ENCODE measurements at regions not wholly inside any gene's neighbourhood (a gene's known extent, or its start where the extent isn't known, plus 50 kb on each side); places are given as distances from the start of the nearest gene placed in this dataset.

DNA sequence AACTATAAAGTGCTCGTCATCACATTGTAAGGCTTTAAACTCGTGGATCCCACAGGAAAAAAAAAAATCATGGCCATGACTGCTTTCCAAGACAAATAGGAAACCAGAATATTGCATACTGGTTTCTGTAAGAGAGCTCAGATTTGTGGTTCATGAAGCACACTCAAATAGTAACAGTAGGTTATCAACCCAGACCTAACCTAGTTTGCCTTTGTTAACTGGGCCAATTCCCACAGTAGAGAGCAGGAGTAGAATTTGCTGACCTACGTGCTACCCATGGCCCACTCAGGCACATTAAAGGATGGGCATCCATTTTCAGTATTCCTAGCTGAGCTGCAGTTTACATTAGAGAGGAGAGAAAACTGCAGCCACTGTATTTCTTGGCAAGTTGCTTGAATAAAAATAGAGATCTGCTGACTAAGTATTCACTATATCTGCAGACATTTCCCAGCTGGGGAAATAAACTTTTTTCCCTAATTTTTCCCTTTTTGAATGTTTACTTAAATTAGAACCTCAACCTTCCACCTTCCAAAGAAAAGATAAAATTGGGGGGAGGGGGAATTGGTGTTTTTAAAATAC, 218.5 kb downstream of the SPANXN3 start:
- in situ Hi-C loops (cut with MboI; ENCODE audit: low sequenced_read_pairs) (no loop called here), intact Hi-C loops (cut with micrococcal nuclease) (no loop called here), dilution Hi-C loops (cut with HindIII; ENCODE audit: low sequenced_read_pairs, unreplicated experiment) (no loop called here)
- H3K9ac ChIP-seq (ENCODE audit: low read depth, low read length), result no peak overlapping the region
- no peak overlapping the region for H3K23ac ChIP-seq (ENCODE audit: low read depth, low read length)
- no peak overlapping the region for H2AK5ac ChIP-seq (ENCODE audit: low read depth, low read length)
- peaks cover 3% of the 10 kb centered on the region; the same call in 1 of the 2 replicates for H3K9me3 ChIP-seq (ENCODE audit: control insufficient read depth, insufficient read depth, low read length)
- no peaks in the 10 kb centered on the region for H3K79me1 ChIP-seq (ENCODE audit: low read depth in 1 of 2, low read length in 2 of 2)
- no peak overlapping the region for H3K27ac ChIP-seq (ENCODE audit: insufficient read depth, low read length)
- H4K8ac ChIP-seq (ENCODE audit: low read depth in 2 of 2, low read length in 2 of 2), result no peak overlapping the region
- no peak overlapping the region for H2BK15ac ChIP-seq (ENCODE audit: low read depth, low read length)
- no peak overlapping the region for H2BK20ac ChIP-seq (ENCODE audit: low read depth, low read length)
- H3K4me1 ChIP-seq (ENCODE audit: control insufficient read depth, insufficient read depth, low read length), result no peaks in the 10 kb centered on the region
- no peaks in the 10 kb centered on the region for H3K27me3 ChIP-seq (ENCODE audit: control insufficient read depth, insufficient read depth, low read length)
- ChIA-PET CTCF (interaction anchor here (0.7 kb wide), 1 partner anchor 16 kb away, joined by 4 read pairs; no protein-coding TSS in a partner anchor), POLR2A (ENCODE audit: unreplicated experiment) (no interaction called here)
- no peak overlapping the region for H3K4ac ChIP-seq (ENCODE audit: low read depth, low read length)
- TF ChIP-seq, protein P1, sequence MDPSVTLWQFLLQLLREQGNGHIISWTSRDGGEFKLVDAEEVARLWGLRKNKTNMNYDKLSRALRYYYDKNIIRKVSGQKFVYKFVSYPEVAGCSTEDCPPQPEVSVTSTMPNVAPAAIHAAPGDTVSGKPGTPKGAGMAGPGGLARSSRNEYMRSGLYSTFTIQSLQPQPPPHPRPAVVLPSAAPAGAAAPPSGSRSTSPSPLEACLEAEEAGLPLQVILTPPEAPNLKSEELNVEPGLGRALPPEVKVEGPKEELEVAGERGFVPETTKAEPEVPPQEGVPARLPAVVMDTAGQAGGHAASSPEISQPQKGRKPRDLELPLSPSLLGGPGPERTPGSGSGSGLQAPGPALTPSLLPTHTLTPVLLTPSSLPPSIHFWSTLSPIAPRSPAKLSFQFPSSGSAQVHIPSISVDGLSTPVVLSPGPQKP (IDR thresholded peaks at IDR 0.05; ENCODE audit: borderline replicate concordance, low read depth, low read length), result no peak
- TF ChIP-seq MAFK (IDR thresholded peaks at IDR 0.05; ENCODE audit: low read depth, low read length), result no peak
- H3K4me3 ChIP-seq (ENCODE audit: insufficient read depth, low read depth, low read length), result no peak overlapping the region
- no CpG with 5 or more reads among the region's 3 CpGs for WGBS, 2 experiments (ENCODE audit: extremely low coverage in 2 of 2, insufficient read length in 1 of 2)
- no peak overlapping the region for H2AFZ ChIP-seq (replicated peaks; ENCODE audit: low read length, poor library complexity)
- no peak overlapping the region for H2BK120ac ChIP-seq (ENCODE audit: low read depth, low read length)
- H4K5ac ChIP-seq (ENCODE audit: low read depth, low read length), result no peak overlapping the region
- no peak overlapping the region for H2BK5ac ChIP-seq (ENCODE audit: low read depth, low read length, poor library complexity, severe bottlenecking)
- H3K4me2 ChIP-seq (ENCODE audit: low read depth, low read length), result no peak overlapping the region
- H3K56ac ChIP-seq (ENCODE audit: extremely low read depth, insufficient read depth, low read length), result no peak overlapping the region
- DNase-seq, result no peak
- no peak overlapping the region for H3K18ac ChIP-seq (ENCODE audit: low read depth, low read length)
- no TSS peak for BruUV-seq (replicated peaks)
- H3K14ac ChIP-seq (replicated peaks; ENCODE audit: low read depth, low read length), result no peak overlapping the region
- H4K20me1 ChIP-seq (ENCODE audit: insufficient read depth, low read length), result no peaks in the 10 kb centered on the region
- H3K36me3 ChIP-seq (ENCODE audit: control insufficient read depth, insufficient read depth, low read length), result no peaks in the 10 kb centered on the region
- no peak overlapping the region for H2AK9ac ChIP-seq (replicated peaks; ENCODE audit: low read depth, low read length, poor library complexity)
- H3K9me1 ChIP-seq (ENCODE audit: insufficient read depth, low read length), result no peaks in the 10 kb centered on the region
- H4K91ac ChIP-seq (ENCODE audit: insufficient read depth, low read depth, low read length), result no peak overlapping the region
- no peak for ATAC-seq (ENCODE audit: low read depth)

Data from IMR-90 (cell line).